ENCODE measurements at regions not wholly inside any gene's neighbourhood (a gene's known extent, or its start where the extent isn't known, plus 50 kb on each side); places are given as distances from the start of the nearest gene placed in this dataset.
A peak's percentile ranks its signal among the peaks of the same experiment; 100 is the strongest.
"Not testable (repeated sequence)": the region's sequence is repeated elsewhere in the genome, so short reads cannot be mapped to it uniquely, and the experiment has no call there.

DNA sequence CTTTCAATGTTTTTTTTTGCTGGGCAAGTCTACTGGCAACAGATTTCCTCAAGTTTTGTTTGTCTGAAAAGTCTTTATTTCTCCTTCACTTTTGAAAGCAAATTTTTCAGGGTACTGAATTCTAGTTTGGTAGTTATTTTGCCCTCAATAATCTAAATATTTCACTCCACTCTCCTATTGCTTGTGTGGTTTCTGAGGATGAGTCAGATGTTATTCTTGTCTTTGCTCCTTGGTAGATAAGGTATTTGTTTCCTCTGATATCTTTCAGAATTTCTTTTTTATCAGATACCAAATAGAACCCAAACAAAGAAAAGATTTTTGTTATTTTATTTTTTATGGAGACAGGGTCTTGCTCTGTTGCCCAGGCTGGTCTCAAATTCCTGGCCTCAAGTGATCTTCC is 99.2 kb upstream of the MALRD1 start:
- POLR2A ChIA-PET, result no interaction called here
- TF ChIP-seq MYBL2 (CRISPR knock-in tag; IDR thresholded peaks at IDR 0.05), result no peak
- TF ChIP-seq, protein P1, sequence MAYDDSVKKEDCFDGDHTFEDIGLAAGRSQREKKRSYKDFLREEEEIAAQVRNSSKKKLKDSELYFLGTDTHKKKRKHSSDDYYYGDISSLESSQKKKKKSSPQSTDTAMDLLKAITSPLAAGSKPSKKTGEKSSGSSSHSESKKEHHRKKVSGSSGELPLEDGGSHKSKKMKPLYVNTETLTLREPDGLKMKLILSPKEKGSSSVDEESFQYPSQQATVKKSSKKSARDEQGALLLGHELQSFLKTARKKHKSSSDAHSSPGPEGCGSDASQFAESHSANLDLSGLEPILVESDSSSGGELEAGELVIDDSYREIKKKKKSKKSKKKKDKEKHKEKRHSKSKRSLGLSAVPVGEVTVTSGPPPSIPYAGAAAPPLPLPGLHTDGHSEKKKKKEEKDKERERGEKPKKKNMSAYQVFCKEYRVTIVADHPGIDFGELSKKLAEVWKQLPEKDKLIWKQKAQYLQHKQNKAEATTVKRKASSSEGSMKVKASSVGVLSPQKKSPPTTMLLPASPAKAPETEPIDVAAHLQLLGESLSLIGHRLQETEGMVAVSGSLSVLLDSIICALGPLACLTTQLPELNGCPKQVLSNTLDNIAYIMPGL (CRISPR knock-in tag; IDR thresholded peaks at IDR 0.05), result no peak
- TF ChIP-seq JAZF1 (CRISPR knock-in tag; IDR thresholded peaks at IDR 0.05), result no peak
- no peak for TF ChIP-seq TEAD1 (CRISPR knock-in tag; IDR thresholded peaks at IDR 0.05)
- TF ChIP-seq, protein P2, sequence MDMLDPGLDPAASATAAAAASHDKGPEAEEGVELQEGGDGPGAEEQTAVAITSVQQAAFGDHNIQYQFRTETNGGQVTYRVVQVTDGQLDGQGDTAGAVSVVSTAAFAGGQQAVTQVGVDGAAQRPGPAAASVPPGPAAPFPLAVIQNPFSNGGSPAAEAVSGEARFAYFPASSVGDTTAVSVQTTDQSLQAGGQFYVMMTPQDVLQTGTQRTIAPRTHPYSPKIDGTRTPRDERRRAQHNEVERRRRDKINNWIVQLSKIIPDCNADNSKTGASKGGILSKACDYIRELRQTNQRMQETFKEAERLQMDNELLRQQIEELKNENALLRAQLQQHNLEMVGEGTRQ (CRISPR knock-in tag; IDR thresholded peaks at IDR 0.05), result no peak
- TF ChIP-seq, protein P3, sequence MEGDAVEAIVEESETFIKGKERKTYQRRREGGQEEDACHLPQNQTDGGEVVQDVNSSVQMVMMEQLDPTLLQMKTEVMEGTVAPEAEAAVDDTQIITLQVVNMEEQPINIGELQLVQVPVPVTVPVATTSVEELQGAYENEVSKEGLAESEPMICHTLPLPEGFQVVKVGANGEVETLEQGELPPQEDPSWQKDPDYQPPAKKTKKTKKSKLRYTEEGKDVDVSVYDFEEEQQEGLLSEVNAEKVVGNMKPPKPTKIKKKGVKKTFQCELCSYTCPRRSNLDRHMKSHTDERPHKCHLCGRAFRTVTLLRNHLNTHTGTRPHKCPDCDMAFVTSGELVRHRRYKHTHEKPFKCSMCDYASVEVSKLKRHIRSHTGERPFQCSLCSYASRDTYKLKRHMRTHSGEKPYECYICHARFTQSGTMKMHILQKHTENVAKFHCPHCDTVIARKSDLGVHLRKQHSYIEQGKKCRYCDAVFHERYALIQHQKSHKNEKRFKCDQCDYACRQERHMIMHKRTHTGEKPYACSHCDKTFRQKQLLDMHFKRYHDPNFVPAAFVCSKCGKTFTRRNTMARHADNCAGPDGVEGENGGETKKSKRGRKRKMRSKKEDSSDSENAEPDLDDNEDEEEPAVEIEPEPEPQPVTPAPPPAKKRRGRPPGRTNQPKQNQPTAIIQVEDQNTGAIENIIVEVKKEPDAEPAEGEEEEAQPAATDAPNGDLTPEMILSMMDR (IDR thresholded peaks at IDR 0.05), result no peak
- no peak for TF ChIP-seq ZNF263 (CRISPR knock-in tag; IDR thresholded peaks at IDR 0.05; ENCODE audit: low read depth)
- no peak for TF ChIP-seq ATF1 (CRISPR knock-in tag; IDR thresholded peaks at IDR 0.05)
- TF ChIP-seq, protein P4, sequence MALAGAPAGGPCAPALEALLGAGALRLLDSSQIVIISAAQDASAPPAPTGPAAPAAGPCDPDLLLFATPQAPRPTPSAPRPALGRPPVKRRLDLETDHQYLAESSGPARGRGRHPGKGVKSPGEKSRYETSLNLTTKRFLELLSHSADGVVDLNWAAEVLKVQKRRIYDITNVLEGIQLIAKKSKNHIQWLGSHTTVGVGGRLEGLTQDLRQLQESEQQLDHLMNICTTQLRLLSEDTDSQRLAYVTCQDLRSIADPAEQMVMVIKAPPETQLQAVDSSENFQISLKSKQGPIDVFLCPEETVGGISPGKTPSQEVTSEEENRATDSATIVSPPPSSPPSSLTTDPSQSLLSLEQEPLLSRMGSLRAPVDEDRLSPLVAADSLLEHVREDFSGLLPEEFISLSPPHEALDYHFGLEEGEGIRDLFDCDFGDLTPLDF (CRISPR knock-in tag; IDR thresholded peaks at IDR 0.05), result no peak
- no peak for TF ChIP-seq ZNF396 (CRISPR knock-in tag; IDR thresholded peaks at IDR 0.05; ENCODE audit: borderline replicate concordance)
- TF ChIP-seq ETV6 (CRISPR knock-in tag; IDR thresholded peaks at IDR 0.05), result no peak
- Mint-ChIP-seq H3K9me3 (peaks cover 34% of the 10 kb centered on the region), H3K27ac (no peak overlapping the region), H3K27me3 (ENCODE audit: low read depth) (no peaks in the 10 kb centered on the region), H3K4me3 (no peak overlapping the region), H3K4me1 (no peaks in the 10 kb centered on the region), H3K36me3 (no peaks in the 10 kb centered on the region)
- DNase-seq (ENCODE audit: low spot score) (no peak), ATAC-seq (no peak)
- CTCF ChIA-PET, result no interaction called here

DNA sequence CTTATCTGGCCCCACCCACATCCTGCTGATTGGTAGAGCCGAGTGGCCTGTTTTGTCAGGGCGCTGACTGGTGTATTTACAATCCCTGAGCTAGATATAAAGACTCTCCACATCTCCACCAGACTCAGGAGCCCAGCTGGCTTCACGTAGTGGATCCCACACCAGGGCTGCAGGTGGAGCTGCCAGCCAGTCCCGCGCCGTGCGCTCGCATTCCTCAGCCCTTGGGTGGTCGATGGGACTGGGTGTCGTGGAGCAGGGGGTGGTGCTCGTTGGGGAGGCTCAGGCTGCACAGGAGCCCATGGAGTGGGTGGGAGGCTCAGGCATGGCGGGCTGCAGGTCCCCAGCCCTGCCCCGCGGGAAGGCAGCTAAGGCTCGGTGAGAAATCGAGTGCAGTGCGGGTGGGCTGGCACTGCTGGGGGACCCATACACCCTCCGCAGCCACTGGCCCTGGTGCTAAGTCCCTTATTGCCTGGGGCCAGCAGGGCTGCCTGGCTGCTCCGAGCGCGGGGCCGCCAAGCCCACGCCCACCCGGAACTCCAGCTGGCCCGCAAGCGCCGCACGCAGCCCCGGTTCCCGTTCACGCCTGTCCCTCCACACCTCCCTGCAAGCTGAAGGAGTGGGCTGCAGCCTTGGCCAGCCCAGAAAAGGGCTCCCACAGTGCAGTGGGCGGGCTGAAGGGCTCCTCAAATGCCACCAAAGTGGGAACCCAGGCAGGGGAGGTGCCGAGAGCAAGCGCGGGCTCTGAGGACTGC is 97.4 kb upstream of the MALRD1 start:
- DNase-seq (ENCODE audit: low spot score), result peak; percentile 24
- H3K4me3 Mint-ChIP-seq; CTCF ChIA-PET; ATAC-seq; H3K36me3 Mint-ChIP-seq; POLR2A ChIA-PET; H3K27me3 Mint-ChIP-seq (ENCODE audit: low read depth); H3K4me1 Mint-ChIP-seq; H3K27ac Mint-ChIP-seq: not testable (repeated sequence)
- peaks cover 26% of the 10 kb centered on the region for H3K9me3 Mint-ChIP-seq

DNA sequence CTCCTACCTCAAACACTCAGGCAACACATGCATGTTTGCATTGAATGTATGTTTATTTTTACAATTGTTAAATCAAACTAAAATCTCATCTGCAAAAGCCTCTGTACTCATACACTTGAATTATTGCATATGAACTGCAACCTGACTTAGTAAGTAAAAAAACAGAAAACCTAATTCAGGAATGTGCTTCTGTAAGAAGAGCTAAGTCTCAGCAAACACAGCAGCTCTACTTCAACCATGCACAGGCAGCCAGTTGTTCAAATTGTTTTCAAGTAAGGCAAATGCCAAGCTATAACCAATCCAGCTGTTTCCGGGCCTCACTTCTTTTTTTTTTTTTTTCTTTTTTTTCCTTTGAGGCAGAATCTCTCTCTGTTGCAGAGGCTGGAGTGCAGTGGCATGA is 93.5 kb upstream of the MALRD1 start:
- ATAC-seq (no peak), DNase-seq (ENCODE audit: low spot score) (no peak)
- Mint-ChIP-seq H3K4me3 (no peak overlapping the region), H3K27ac (no peak overlapping the region), H3K4me1 (no peaks in the 10 kb centered on the region), H3K36me3 (no peaks in the 10 kb centered on the region), H3K27me3 (ENCODE audit: low read depth) (no peaks in the 10 kb centered on the region), H3K9me3 (peaks cover 14% of the 10 kb centered on the region)
- ChIA-PET POLR2A (no interaction called here), CTCF (no interaction called here)
- TF ChIP-seq FOXP1 (CRISPR knock-in tag; IDR thresholded peaks at IDR 0.05; ENCODE audit: borderline replicate concordance) (no peak), SP1 (CRISPR knock-in tag; conservative IDR thresholded peaks at IDR 0.05) (no peak), ZNF671 (CRISPR knock-in tag; IDR thresholded peaks at IDR 0.05) (no peak), IRF2 (CRISPR knock-in tag; IDR thresholded peaks at IDR 0.05; ENCODE audit: borderline replicate concordance, low read depth) (no peak), GRHL2 (CRISPR knock-in tag; IDR thresholded peaks at IDR 0.05; ENCODE audit: insufficient replicate concordance, severe bottlenecking) (no peak), CREM (CRISPR knock-in tag; IDR thresholded peaks at IDR 0.05) (no peak), FOXJ3 (CRISPR knock-in tag; IDR thresholded peaks at IDR 0.05; ENCODE audit: borderline replicate concordance) (no peak), SMAD3 (CRISPR knock-in tag; IDR thresholded peaks at IDR 0.05; ENCODE audit: borderline replicate concordance) (no peak), EMX1 (CRISPR knock-in tag; IDR thresholded peaks at IDR 0.05) (no peak), ZBTB21 (CRISPR knock-in tag; IDR thresholded peaks at IDR 0.05; ENCODE audit: borderline replicate concordance) (no peak)
- TF ChIP-seq, protein P5, sequence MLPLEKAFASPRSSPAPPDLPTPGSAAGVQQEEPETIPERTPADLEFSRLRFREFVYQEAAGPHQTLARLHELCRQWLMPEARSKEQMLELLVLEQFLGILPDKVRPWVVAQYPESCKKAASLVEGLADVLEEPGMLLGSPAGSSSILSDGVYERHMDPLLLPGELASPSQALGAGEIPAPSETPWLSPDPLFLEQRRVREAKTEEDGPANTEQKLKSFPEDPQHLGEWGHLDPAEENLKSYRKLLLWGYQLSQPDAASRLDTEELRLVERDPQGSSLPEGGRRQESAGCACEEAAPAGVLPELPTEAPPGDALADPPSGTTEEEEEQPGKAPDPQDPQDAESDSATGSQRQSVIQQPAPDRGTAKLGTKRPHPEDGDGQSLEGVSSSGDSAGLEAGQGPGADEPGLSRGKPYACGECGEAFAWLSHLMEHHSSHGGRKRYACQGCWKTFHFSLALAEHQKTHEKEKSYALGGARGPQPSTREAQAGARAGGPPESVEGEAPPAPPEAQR (CRISPR knock-in tag; IDR thresholded peaks at IDR 0.05), result no peak

Measured in WTC11 (cell line).